Loucy (cell line): ENCODE measurements at regions not wholly inside any gene's neighbourhood (a gene's known extent, or its start where the extent isn't known, plus 50 kb on each side); places are given as distances from the start of the nearest gene placed in this dataset.

Experiments
- H2AFZ ChIP-seq: fragments of 200-600 bp; sonication (generic); 2 replicates; pipeline ENCODE4 v1.6.0; 2016; ENCODE audit warnings: antibody characterized with exemption, mild to moderate bottlenecking, low read length, moderate library complexity
- H3F3A ChIP-seq: fragments of 200-600 bp; 2 replicates; pipeline ENCODE4 v1.6.0; 2016; ENCODE audit warnings: antibody characterized with exemption, low read depth, mild to moderate bottlenecking
- H3K27me3 ChIP-seq: fragments of 200-600 bp; sonication (generic); 2 replicates; pipeline ENCODE4 v1.6.1; 2014; ENCODE audit warnings: low read length, mild to moderate bottlenecking; ENCODE audit not compliant: insufficient read depth, poor library complexity, severe bottlenecking
- H3K36me3 ChIP-seq: fragments of 200-600 bp; sonication (generic); 2 replicates; pipeline ENCODE4 v1.6.1; 2016; ENCODE audit warnings: low read length; ENCODE audit not compliant: insufficient read depth
- H3K4me1 ChIP-seq: fragments of 200-600 bp; sonication (generic); 2 replicates; pipeline ENCODE4 v1.5.1; 2014; ENCODE audit warnings: low read length, mild to moderate bottlenecking; ENCODE audit not compliant: insufficient read depth, poor library complexity, severe bottlenecking
- H3K4me2 ChIP-seq: fragments of 200-600 bp; sonication (generic); 2 replicates; pipeline ENCODE4 v1.6.0; 2014; ENCODE audit warnings: antibody characterized with exemption, low read length, low read depth, mild to moderate bottlenecking; ENCODE audit not compliant: poor library complexity, severe bottlenecking
- H3K4me3 ChIP-seq: fragments of 200-600 bp; sonication (generic); 2 replicates; pipeline ENCODE4 v1.5.1; 2014; ENCODE audit warnings: low read length, mild to moderate bottlenecking, mixed read lengths; ENCODE audit not compliant: poor library complexity, severe bottlenecking
- H3K79me2 ChIP-seq: fragments of 200-600 bp; sonication (generic); 2 replicates; pipeline ENCODE4 v1.6.1; 2014; ENCODE audit warnings: low read length; ENCODE audit not compliant: insufficient read depth
- H3K9ac ChIP-seq: fragments of 200-600 bp; sonication (generic); 2 replicates; pipeline ENCODE4 v1.6.0; 2014; ENCODE audit warnings: mild to moderate bottlenecking, low read depth, low read length, moderate library complexity; ENCODE audit not compliant: poor library complexity, severe bottlenecking
- H3K9me2 ChIP-seq: fragments of 200-600 bp; sonication (generic); replicated peaks from 2 replicates; pipeline ENCODE4 v1.6.1; 2016; ENCODE audit warnings: low read depth, low read length, mixed read lengths
- H3K9me3 ChIP-seq: fragments of 200-600 bp; sonication (generic); 2 replicates; pipeline ENCODE4 v1.6.1; 2014; ENCODE audit warnings: mild to moderate bottlenecking, antibody characterized with exemption, low read length, low read depth; ENCODE audit not compliant: insufficient read depth
- H4K20me1 ChIP-seq: fragments of 200-600 bp; sonication (generic); 2 replicates; pipeline ENCODE4 v1.6.0; 2014; ENCODE audit warnings: antibody characterized with exemption, low read length, mild to moderate bottlenecking; ENCODE audit not compliant: insufficient read depth, poor library complexity, severe bottlenecking
- CTCF ChIP-seq: fragments of 200-600 bp; sonication (generic); conservative IDR thresholded peaks from 2 replicates; pipeline ENCODE4 v1.5.1; 2014; ENCODE audit warnings: mild to moderate bottlenecking, antibody characterized with exemption, low read length
- EZH2phosphoT487 ChIP-seq: fragments of 200-600 bp; IDR thresholded peaks from 2 replicates; pipeline ENCODE4 v1.6.1; 2018; ENCODE audit warnings: antibody characterized with exemption, mild to moderate bottlenecking, moderate library complexity, borderline replicate concordance

GRCh38 chr12:86414201-86414600 lies 158.0 kb upstream of the MGAT4C start:
- Histone ChIP-seq H3K27me3 (no peaks in the 10 kb centered on the region), H3K4me2 (no peak overlapping the region), H3K4me1 (no peaks in the 10 kb centered on the region), H3K36me3 (no peaks in the 10 kb centered on the region), H4K20me1 (no peaks in the 10 kb centered on the region), H3K9me2 (no peaks in the 10 kb centered on the region), H3K9ac (no peak overlapping the region), H3F3A (no peaks in the 10 kb centered on the region), H3K4me3 (no peak overlapping the region), H3K79me2 (no peaks in the 10 kb centered on the region), H2AFZ (no peak overlapping the region), H3K9me3 (peaks cover 7% of the 10 kb centered on the region; the same call in 1 of the 2 replicates)
- TF ChIP-seq EZH2phosphoT487 (no peak), CTCF (no peak)

GRCh38 chr12:86411710-86412109 lies 155.5 kb upstream of the MGAT4C start:
- Histone ChIP-seq H3K79me2 (no peaks in the 10 kb centered on the region), H3K36me3 (no peaks in the 10 kb centered on the region), H2AFZ (no peak overlapping the region), H3K9ac (no peak overlapping the region), H3K4me1 (no peaks in the 10 kb centered on the region), H3K4me2 (no peak overlapping the region), H3K9me3 (peaks cover 10% of the 10 kb centered on the region; the same call in 1 of the 2 replicates), H3F3A (no peaks in the 10 kb centered on the region), H3K4me3 (no peak overlapping the region), H4K20me1 (no peaks in the 10 kb centered on the region), H3K27me3 (no peaks in the 10 kb centered on the region), H3K9me2 (no peaks in the 10 kb centered on the region)
- no peak for TF ChIP-seq EZH2phosphoT487
- TF ChIP-seq CTCF = no peak

- H2AFZ ChIP-seq = no peak overlapping the region
- no peaks in the 10 kb centered on the region for H4K20me1 ChIP-seq
- no peak overlapping the region for H3K9ac ChIP-seq
- H3K27me3 ChIP-seq = no peaks in the 10 kb centered on the region
- H3F3A ChIP-seq = no peaks in the 10 kb centered on the region
- no peak overlapping the region for H3K4me3 ChIP-seq
- H3K4me1 ChIP-seq = no peaks in the 10 kb centered on the region
- no peaks in the 10 kb centered on the region for H3K9me2 ChIP-seq
- H3K9me3 ChIP-seq = peaks cover 10% of the 10 kb centered on the region; the same call in 1 of the 2 replicates
- H3K4me2 ChIP-seq = no peak overlapping the region
- H3K79me2 ChIP-seq = no peaks in the 10 kb centered on the region
- H3K36me3 ChIP-seq = no peaks in the 10 kb centered on the region
- TF ChIP-seq EZH2phosphoT487 (no peak), CTCF (no peak)
Observed at GRCh38 chr12:86407620-86408208, 151.5 kb upstream of the MGAT4C start.
